ENCODE measurements at regions not wholly inside any gene's neighbourhood (a gene's known extent, or its start where the extent isn't known, plus 50 kb on each side); places are given as distances from the start of the nearest gene placed in this dataset.

GRCh38 chr3:88732186-88732585 lies 375.2 kb upstream of the EPHA3 start:
- Histone ChIP-seq H4K91ac (ENCODE audit: low read depth, low read length) (no peak overlapping the region), H4K12ac (ENCODE audit: low read depth, low read length) (no peak overlapping the region), H3K79me2 (ENCODE audit: control insufficient read depth, insufficient read depth, low read length, poor library complexity) (no peaks in the 10 kb centered on the region), H3K4ac (ENCODE audit: low read depth, low read length) (no peak overlapping the region), H3K4me1 (ENCODE audit: control insufficient read depth in 1 of 2, insufficient read depth in 2 of 2, low read length in 2 of 2) (no peaks in the 10 kb centered on the region), H4K8ac (ENCODE audit: low read depth, low read length) (no peak overlapping the region), H3K18ac (ENCODE audit: low read length) (no peak overlapping the region), H2AFZ (ENCODE audit: insufficient read depth, low read length, poor library complexity) (no peak overlapping the region), H3K23ac (ENCODE audit: low read length) (no peak overlapping the region), H3K9me3 (ENCODE audit: insufficient read depth, low read depth, low read length) (no peaks in the 10 kb centered on the region), H3K27me3 (ENCODE audit: insufficient read depth, low read length) (no peaks in the 10 kb centered on the region), H3K14ac (ENCODE audit: low read length) (no peak overlapping the region), H2BK120ac (ENCODE audit: insufficient read depth, low read length, poor library complexity) (no peak overlapping the region), H3K9ac (ENCODE audit: low read length) (no peak overlapping the region), H3K36me3 (ENCODE audit: control insufficient read depth in 1 of 2, insufficient read depth in 2 of 2, low read length in 2 of 2) (no peaks in the 10 kb centered on the region), H3K79me1 (ENCODE audit: low read length) (no peaks in the 10 kb centered on the region), H2AK5ac (ENCODE audit: low read length) (no peak overlapping the region), H2BK12ac (ENCODE audit: low read length) (no peak overlapping the region), H2BK5ac (ENCODE audit: low read depth, low read length, poor library complexity) (no peak overlapping the region), H3K27ac (ENCODE audit: low read depth, low read length) (no peak overlapping the region), H3K4me2 (ENCODE audit: low read length) (no peak overlapping the region), H3K4me3 (ENCODE audit: low read depth, low read length) (no peak overlapping the region)
- WGBS (ENCODE audit: extremely low coverage, insufficient coverage, insufficient read length) = no CpG with 5 or more reads among the region's 9 CpGs
- no peak for DNase-seq

- Histone ChIP-seq H3K4me3 (ENCODE audit: low read depth, low read length) (no peak overlapping the region), H3K4ac (ENCODE audit: low read depth, low read length) (no peak overlapping the region), H4K8ac (ENCODE audit: low read depth, low read length) (no peak overlapping the region), H3K18ac (ENCODE audit: low read length) (no peak overlapping the region), H3K36me3 (ENCODE audit: control insufficient read depth in 1 of 2, insufficient read depth in 2 of 2, low read length in 2 of 2) (no peaks in the 10 kb centered on the region), H4K12ac (ENCODE audit: low read depth, low read length) (no peak overlapping the region), H3K79me1 (ENCODE audit: low read length) (no peaks in the 10 kb centered on the region), H3K27me3 (ENCODE audit: insufficient read depth, low read length) (no peaks in the 10 kb centered on the region), H3K23ac (ENCODE audit: low read length) (no peak overlapping the region), H2BK12ac (ENCODE audit: low read length) (no peak overlapping the region), H3K9me3 (ENCODE audit: insufficient read depth, low read depth, low read length) (no peaks in the 10 kb centered on the region), H2BK120ac (ENCODE audit: insufficient read depth, low read length, poor library complexity) (no peak overlapping the region), H2BK5ac (ENCODE audit: low read depth, low read length, poor library complexity) (no peak overlapping the region), H2AK5ac (ENCODE audit: low read length) (no peak overlapping the region), H2AFZ (ENCODE audit: insufficient read depth, low read length, poor library complexity) (no peak overlapping the region), H3K4me1 (ENCODE audit: control insufficient read depth in 1 of 2, insufficient read depth in 2 of 2, low read length in 2 of 2) (no peaks in the 10 kb centered on the region), H3K14ac (ENCODE audit: low read length) (no peak overlapping the region), H3K9ac (ENCODE audit: low read length) (no peak overlapping the region), H4K91ac (ENCODE audit: low read depth, low read length) (no peak overlapping the region), H3K27ac (ENCODE audit: low read depth, low read length) (no peak overlapping the region), H3K79me2 (ENCODE audit: control insufficient read depth, insufficient read depth, low read length, poor library complexity) (no peaks in the 10 kb centered on the region), H3K4me2 (ENCODE audit: low read length) (no peak overlapping the region)
- no peak for DNase-seq
Measured at GRCh38 chr3:88742106-88742505, 365.3 kb upstream of the EPHA3 start.

DNA sequence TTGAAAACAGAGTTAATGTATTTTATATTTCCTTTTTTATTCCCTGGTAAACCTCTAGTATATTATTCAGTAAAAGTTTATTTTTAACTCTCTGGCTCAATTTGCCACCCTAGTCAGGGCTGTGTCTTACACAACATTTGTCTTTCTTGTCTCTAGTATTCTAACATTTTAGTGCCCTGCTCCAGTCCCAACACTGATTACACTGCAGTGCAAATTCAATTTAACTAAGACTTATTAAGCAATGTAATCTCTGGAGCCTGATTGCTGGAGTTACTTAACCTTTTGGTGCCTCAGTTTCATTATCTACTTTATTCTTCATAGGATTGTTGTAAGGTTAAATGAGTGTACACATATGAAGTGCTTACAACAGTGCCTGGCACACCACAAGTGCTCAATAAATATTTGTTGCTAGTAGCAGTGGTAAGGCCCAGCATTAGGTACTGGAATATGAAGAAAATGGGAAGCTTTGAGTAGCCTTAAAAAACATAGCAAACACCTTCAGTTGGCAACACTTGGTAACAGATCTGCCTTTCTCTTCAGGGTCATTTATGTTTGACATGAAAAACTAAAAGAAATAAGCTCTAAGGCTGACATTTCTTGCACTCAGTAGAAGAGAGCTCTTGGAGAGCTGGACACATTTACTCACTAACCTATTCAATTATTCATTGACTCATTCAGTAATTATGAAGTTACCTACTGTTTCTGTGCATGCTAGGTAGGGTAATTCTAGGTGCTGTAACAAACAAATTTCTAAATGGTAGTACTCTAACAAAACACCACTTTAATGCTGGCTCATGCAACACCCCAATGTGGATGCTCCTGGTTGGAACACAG lies 364.5 kb upstream of the EPHA3 start:
- no peaks in the 10 kb centered on the region for H3K4me1 ChIP-seq (ENCODE audit: control insufficient read depth in 1 of 2, insufficient read depth in 2 of 2, low read length in 2 of 2)
- no peak overlapping the region for H2BK120ac ChIP-seq (ENCODE audit: insufficient read depth, low read length, poor library complexity)

DNA sequence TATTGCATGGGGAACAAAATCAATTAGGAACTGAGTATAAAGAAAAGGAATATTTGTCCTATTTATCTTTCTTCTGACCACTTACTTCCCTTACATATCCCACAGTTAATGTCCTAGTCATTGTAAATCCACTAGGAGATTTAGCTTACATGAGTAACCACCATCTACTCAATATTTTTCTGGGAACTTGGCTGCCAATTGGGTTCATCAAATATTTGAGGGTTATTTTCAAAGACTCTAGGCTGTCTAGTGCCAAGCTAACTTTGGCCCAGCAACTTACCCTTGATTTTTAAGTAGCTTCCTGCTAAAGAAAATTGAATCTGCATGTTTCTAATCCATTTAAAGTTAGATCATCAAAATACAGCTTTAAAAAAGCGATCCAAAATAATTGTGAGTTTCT lies 362.5 kb upstream of the EPHA3 start:
- H4K91ac ChIP-seq (ENCODE audit: low read depth, low read length) = no peak overlapping the region
- H4K12ac ChIP-seq (ENCODE audit: low read depth, low read length) = no peak overlapping the region
- no peak overlapping the region for H3K4me3 ChIP-seq (ENCODE audit: low read depth, low read length)
- H3K18ac ChIP-seq (ENCODE audit: low read length) = no peak overlapping the region
- H3K4ac ChIP-seq (ENCODE audit: low read depth, low read length) = no peak overlapping the region
- H3K79me2 ChIP-seq (ENCODE audit: control insufficient read depth, insufficient read depth, low read length, poor library complexity) = no peaks in the 10 kb centered on the region
- H3K4me1 ChIP-seq (ENCODE audit: control insufficient read depth in 1 of 2, insufficient read depth in 2 of 2, low read length in 2 of 2) = no peaks in the 10 kb centered on the region
- no peak overlapping the region for H4K8ac ChIP-seq (ENCODE audit: low read depth, low read length)
- H3K14ac ChIP-seq (ENCODE audit: low read length) = no peak overlapping the region
- no peak overlapping the region for H2BK12ac ChIP-seq (ENCODE audit: low read length)
- H2BK5ac ChIP-seq (ENCODE audit: low read depth, low read length, poor library complexity) = no peak overlapping the region
- no peak overlapping the region for H3K23ac ChIP-seq (ENCODE audit: low read length)
- no CpG with 5 or more reads among the region's 1 CpG for WGBS (ENCODE audit: extremely low coverage, insufficient coverage, insufficient read length)
- H2AK5ac ChIP-seq (ENCODE audit: low read length) = no peak overlapping the region
- no peak overlapping the region for H3K9ac ChIP-seq (ENCODE audit: low read length)
- no peaks in the 10 kb centered on the region for H3K9me3 ChIP-seq (ENCODE audit: insufficient read depth, low read depth, low read length)
- no peak overlapping the region for H3K4me2 ChIP-seq (ENCODE audit: low read length)
- no peak for DNase-seq
- no peaks in the 10 kb centered on the region for H3K36me3 ChIP-seq (ENCODE audit: control insufficient read depth in 1 of 2, insufficient read depth in 2 of 2, low read length in 2 of 2)
- no peak overlapping the region for H3K27ac ChIP-seq (ENCODE audit: low read depth, low read length)
- no peak overlapping the region for H2AFZ ChIP-seq (ENCODE audit: insufficient read depth, low read length, poor library complexity)
- no peak overlapping the region for H2BK120ac ChIP-seq (ENCODE audit: insufficient read depth, low read length, poor library complexity)
- no peaks in the 10 kb centered on the region for H3K79me1 ChIP-seq (ENCODE audit: low read length)
- H3K27me3 ChIP-seq (ENCODE audit: insufficient read depth, low read length) = no peaks in the 10 kb centered on the region

More for the DNA sequence above, 364.5 kb upstream of the EPHA3 start:
- Histone ChIP-seq H2BK5ac (ENCODE audit: low read depth, low read length, poor library complexity) (no peak overlapping the region), H3K9ac (ENCODE audit: low read length) (no peak overlapping the region), H2AFZ (ENCODE audit: insufficient read depth, low read length, poor library complexity) (no peak overlapping the region), H4K91ac (ENCODE audit: low read depth, low read length) (no peak overlapping the region), H3K14ac (ENCODE audit: low read length) (no peak overlapping the region), H3K79me1 (ENCODE audit: low read length) (no peaks in the 10 kb centered on the region), H3K18ac (ENCODE audit: low read length) (no peak overlapping the region), H3K27ac (ENCODE audit: low read depth, low read length) (no peak overlapping the region), H2AK5ac (ENCODE audit: low read length) (no peak overlapping the region), H3K4ac (ENCODE audit: low read depth, low read length) (no peak overlapping the region), H3K79me2 (ENCODE audit: control insufficient read depth, insufficient read depth, low read length, poor library complexity) (no peaks in the 10 kb centered on the region), H4K12ac (ENCODE audit: low read depth, low read length) (no peak overlapping the region), H3K23ac (ENCODE audit: low read length) (no peak overlapping the region), H3K9me3 (ENCODE audit: insufficient read depth, low read depth, low read length) (no peaks in the 10 kb centered on the region), H3K4me3 (ENCODE audit: low read depth, low read length) (no peak overlapping the region), H3K36me3 (ENCODE audit: control insufficient read depth in 1 of 2, insufficient read depth in 2 of 2, low read length in 2 of 2) (no peaks in the 10 kb centered on the region), H4K8ac (ENCODE audit: low read depth, low read length) (no peak overlapping the region), H3K27me3 (ENCODE audit: insufficient read depth, low read length) (no peaks in the 10 kb centered on the region), H2BK12ac (ENCODE audit: low read length) (no peak overlapping the region), H3K4me2 (ENCODE audit: low read length) (no peak overlapping the region)
- DNase-seq = no peak

All from trophoblast cell (in vitro differentiated cells and primary cell).